SJCRH30 (cell line): ENCODE measurements at regions not wholly inside any gene's neighbourhood (a gene's known extent, or its start where the extent isn't known, plus 50 kb on each side); places are given as distances from the start of the nearest gene placed in this dataset.

Experiments
- DNase-seq, 2 experiments: peaks; one replicate each; pipeline ENCODE4 v3.0.0-alpha.2; 2015 to 2020
- H3K27ac ChIP-seq: fragments of 250-450 bp; sonication (Bioruptor Pico); 2 replicates; pipeline ENCODE4 v1.5.1; 2020; ENCODE audit warnings: mild to moderate bottlenecking, moderate library complexity
- H3K27me3 ChIP-seq: fragments of 250-450 bp; sonication (Bioruptor Pico); 2 replicates; pipeline ENCODE4 v1.5.1; 2020; ENCODE audit warnings: mild to moderate bottlenecking, moderate library complexity
- H3K36me3 ChIP-seq: fragments of 250-450 bp; sonication (Bioruptor Pico); 2 replicates; pipeline ENCODE4 v1.5.1; 2020; ENCODE audit warnings: mild to moderate bottlenecking, moderate library complexity
- H3K4me1 ChIP-seq: fragments of 250-450 bp; sonication (Bioruptor Pico); 2 replicates; pipeline ENCODE4 v1.5.1; 2020; ENCODE audit warnings: mild to moderate bottlenecking, moderate library complexity
- H3K4me3 ChIP-seq: fragments of 250-450 bp; sonication (Bioruptor Pico); 2 replicates; pipeline ENCODE4 v1.5.1; 2020; ENCODE audit warnings: mild to moderate bottlenecking, moderate library complexity
- H3K9me3 ChIP-seq: fragments of 250-450 bp; sonication (Bioruptor Pico); replicated peaks from 2 replicates; pipeline ENCODE4 v1.5.1; 2020; ENCODE audit warnings: mild to moderate bottlenecking, moderate library complexity

DNA sequence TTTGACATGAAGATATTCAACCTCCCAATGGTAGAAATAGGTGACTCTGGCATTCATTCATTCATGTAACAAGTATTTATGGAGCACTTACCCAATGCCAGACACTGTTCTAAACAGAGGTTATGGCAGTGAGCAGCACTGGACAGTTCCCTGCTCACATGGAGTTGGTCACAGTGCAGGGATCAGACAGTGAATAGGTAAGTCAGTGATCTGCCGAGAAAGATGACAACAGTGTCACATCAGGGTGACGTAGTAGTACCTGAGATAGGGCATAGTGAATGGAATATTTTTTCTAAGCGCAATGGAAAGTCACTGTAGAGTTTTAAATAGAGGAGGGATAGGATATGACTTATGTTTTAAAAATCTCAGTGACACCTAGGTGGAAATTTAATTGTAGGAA lies 791.4 kb upstream of the RBFOX1 start:
- Histone ChIP-seq H3K9me3 (no peaks in the 10 kb centered on the region), H3K27me3 (no peaks in the 10 kb centered on the region)

DNA sequence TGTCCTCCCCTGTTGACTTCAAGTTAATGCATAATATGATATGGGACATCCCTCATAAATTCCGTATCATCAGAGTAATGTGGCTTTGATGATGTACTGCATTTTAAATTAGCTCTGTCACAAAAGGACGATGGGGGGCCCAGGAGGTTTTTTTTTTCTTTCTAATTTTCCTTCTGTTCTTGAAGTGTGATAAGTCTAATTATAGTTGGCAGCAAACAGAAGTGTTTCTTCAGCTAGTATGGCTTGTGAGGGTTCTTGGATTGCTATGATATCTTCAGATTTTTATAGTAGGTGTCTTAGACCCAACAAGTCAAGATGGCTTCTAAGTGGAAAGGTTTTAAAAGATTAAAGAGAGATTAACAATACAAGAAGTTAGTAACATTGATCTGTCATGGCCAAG lies 796.2 kb upstream of the RBFOX1 start:
- Histone ChIP-seq H3K4me3 (no peak overlapping the region), H3K27ac (no peak overlapping the region), H3K27me3 (no peaks in the 10 kb centered on the region), H3K9me3 (no peaks in the 10 kb centered on the region), H3K36me3 (no peaks in the 10 kb centered on the region), H3K4me1 (no peaks in the 10 kb centered on the region)
- DNase-seq: no peak

More for the DNA sequence above, 791.4 kb upstream of the RBFOX1 start:
- Histone ChIP-seq H3K4me3 (no peak overlapping the region), H3K36me3 (no peaks in the 10 kb centered on the region), H3K4me1 (no peaks in the 10 kb centered on the region), H3K27ac (no peak overlapping the region)
- DNase-seq: no peak

DNA sequence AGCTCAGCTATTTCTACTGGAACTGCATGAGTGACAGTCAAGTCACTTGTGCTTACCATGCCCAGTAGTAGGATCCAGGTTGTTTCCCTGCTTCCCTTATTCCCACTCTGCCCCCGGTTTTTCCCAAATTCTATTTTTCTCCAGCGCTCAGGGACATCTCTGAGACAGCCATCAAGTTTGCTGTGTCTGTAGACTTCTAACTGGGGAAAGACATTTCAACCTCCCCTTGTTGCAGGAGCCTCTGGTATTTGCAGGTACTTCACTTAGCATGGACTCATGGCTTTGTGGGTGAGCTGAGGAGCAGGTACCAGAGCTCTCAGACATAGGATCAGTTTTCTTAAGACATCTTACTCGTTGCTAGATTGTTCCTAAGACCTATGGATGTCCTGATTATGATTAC lies 801.6 kb upstream of the RBFOX1 start:
- Histone ChIP-seq H3K36me3 (no peaks in the 10 kb centered on the region), H3K27ac (no peak overlapping the region), H3K4me1 (no peaks in the 10 kb centered on the region), H3K27me3 (no peaks in the 10 kb centered on the region), H3K9me3 (no peaks in the 10 kb centered on the region), H3K4me3 (no peak overlapping the region)
- no peak for DNase-seq

DNA sequence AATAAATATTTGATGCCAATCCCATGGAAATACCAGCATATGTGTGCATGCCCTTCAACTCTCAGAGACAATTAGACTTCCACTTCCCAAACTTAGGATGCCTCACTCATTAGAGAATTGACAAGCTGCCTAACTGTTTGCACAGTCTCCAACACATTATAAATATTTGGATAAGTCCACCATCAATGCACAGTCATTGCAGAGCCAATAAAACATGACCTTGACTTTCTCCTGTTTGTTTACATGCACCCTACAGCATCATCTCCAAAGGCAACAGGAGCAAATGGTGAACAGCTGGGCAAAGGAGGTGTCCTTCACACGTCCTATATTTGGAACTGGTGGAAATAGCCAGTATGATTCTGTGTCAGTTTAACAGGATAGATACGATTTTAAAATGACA lies 804.4 kb upstream of the RBFOX1 start:
- Histone ChIP-seq H3K27ac (no peak overlapping the region), H3K4me1 (no peaks in the 10 kb centered on the region), H3K36me3 (no peaks in the 10 kb centered on the region), H3K4me3 (no peak overlapping the region), H3K9me3 (no peaks in the 10 kb centered on the region), H3K27me3 (no peaks in the 10 kb centered on the region)
- DNase-seq: no peak

DNA sequence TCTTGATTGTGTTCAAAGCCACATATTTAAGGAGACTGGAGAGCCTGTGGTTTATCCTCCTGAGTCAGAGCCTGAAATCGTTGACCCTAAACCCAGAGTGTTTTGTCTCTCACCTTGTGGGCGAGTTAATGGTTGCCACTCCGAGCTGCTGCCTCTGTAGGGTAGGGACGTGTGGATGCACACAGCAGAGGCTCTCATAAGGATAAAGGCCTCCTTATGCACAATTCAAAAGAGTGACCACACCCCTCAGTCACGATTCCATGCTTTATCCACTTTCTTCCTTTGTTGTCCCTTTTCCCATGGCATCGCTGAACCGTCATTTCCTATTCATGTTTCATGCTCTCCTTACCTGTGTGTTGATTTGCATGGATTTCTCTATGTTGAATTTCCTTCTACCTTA lies 805.0 kb upstream of the RBFOX1 start:
- Histone ChIP-seq H3K27ac (no peak overlapping the region), H3K36me3 (no peaks in the 10 kb centered on the region), H3K4me1 (no peaks in the 10 kb centered on the region), H3K9me3 (no peaks in the 10 kb centered on the region), H3K4me3 (no peak overlapping the region), H3K27me3 (no peaks in the 10 kb centered on the region)
- DNase-seq: no peak

DNA sequence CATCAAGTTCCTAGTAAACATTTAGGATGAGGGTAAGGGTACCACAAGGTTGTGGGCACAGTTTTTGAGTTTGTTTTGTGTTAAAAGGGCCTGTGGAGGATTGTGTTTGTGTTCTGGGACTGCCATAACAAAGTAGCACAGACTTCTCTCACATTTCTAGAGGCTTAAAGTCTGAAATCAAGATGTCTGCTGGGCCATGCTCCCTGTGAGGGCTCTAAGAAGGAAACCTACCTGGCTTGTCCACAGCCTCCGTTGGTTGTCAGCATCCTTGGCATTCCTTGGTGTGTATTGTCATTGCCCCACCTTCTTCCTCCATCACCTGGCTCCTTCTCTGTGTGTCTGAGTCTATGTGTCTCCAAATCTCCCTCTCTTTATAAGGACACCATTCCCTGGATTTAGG lies 808.1 kb upstream of the RBFOX1 start:
- DNase-seq: no peak
- H3K27ac ChIP-seq: no peak overlapping the region
- no peak overlapping the region for H3K4me3 ChIP-seq
- H3K4me1 ChIP-seq: no peaks in the 10 kb centered on the region
- no peaks in the 10 kb centered on the region for H3K27me3 ChIP-seq
- H3K9me3 ChIP-seq: no peaks in the 10 kb centered on the region
- no peaks in the 10 kb centered on the region for H3K36me3 ChIP-seq

- no peak for DNase-seq
- Histone ChIP-seq H3K27me3 (no peaks in the 10 kb centered on the region), H3K4me3 (no peak overlapping the region), H3K9me3 (no peaks in the 10 kb centered on the region), H3K36me3 (no peaks in the 10 kb centered on the region), H3K27ac (no peak overlapping the region), H3K4me1 (no peaks in the 10 kb centered on the region)
Observed at GRCh38 chr16:6517020-6517720, 815.5 kb upstream of the RBFOX1 start.

DNA sequence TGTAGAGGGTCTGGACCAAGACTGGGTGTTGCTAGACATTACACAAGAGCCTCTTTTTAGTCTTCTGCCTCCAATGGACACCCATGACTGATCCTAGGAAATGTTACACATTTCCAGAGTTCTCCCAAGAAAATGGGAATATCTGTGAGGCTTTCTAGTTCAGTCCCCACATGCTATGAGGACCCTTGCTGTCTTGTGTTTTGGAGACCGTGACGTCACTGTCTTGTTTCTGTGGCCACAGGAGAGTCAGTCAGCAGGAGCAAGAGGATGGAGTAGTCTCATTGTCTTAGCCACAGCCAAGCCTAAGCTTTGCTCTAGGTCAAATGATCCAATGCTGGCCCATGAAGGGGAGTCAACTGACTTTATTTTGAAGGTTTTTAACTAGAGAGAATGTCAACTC lies 820.1 kb upstream of the RBFOX1 start:
- Histone ChIP-seq H3K4me3 (no peak overlapping the region), H3K27ac (no peak overlapping the region), H3K27me3 (no peaks in the 10 kb centered on the region), H3K4me1 (no peaks in the 10 kb centered on the region), H3K36me3 (no peaks in the 10 kb centered on the region), H3K9me3 (no peaks in the 10 kb centered on the region)
- no peak for DNase-seq

GRCh38 chr16:6510261-6510660 lies 822.4 kb upstream of the RBFOX1 start:
- Histone ChIP-seq H3K27me3 (no peaks in the 10 kb centered on the region), H3K4me1 (no peaks in the 10 kb centered on the region), H3K27ac (no peak overlapping the region)

GRCh38 chr16:6499413-6499812 lies 833.2 kb upstream of the RBFOX1 start:
- Histone ChIP-seq H3K27ac (no peak overlapping the region), H3K9me3 (no peaks in the 10 kb centered on the region), H3K36me3 (no peaks in the 10 kb centered on the region), H3K4me1 (no peaks in the 10 kb centered on the region), H3K27me3 (no peaks in the 10 kb centered on the region), H3K4me3 (no peak overlapping the region)
- DNase-seq: no peak

More at GRCh38 chr16:6510261-6510660, 822.4 kb upstream of the RBFOX1 start:
- no peak for DNase-seq
- H3K9me3 ChIP-seq: no peaks in the 10 kb centered on the region
- no peaks in the 10 kb centered on the region for H3K36me3 ChIP-seq
- H3K4me3 ChIP-seq: no peak overlapping the region

DNA sequence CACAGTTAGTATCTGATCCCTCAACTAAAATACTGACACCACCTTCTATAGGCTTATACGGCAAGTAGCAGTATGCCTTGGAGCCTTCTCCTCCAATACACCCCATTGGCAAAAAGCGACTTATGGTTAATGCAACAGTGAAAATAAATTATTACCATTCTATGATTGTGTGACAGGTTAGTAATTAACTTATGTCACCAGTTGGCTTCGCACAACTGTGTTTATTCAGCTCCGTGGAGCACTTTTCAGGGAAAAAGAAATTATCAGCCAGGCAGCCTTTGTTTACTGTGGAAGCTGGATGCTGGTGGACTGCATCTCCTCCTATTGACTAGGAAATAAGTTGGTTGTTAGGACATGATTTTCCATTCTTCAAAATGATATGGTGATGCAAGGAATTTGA lies 833.8 kb upstream of the RBFOX1 start:
- DNase-seq: no peak
- no peaks in the 10 kb centered on the region for H3K4me1 ChIP-seq
- no peaks in the 10 kb centered on the region for H3K27me3 ChIP-seq
- no peaks in the 10 kb centered on the region for H3K9me3 ChIP-seq
- no peak overlapping the region for H3K4me3 ChIP-seq
- no peaks in the 10 kb centered on the region for H3K36me3 ChIP-seq
- H3K27ac ChIP-seq: no peak overlapping the region

GRCh38 chr16:6496996-6497395 lies 835.6 kb upstream of the RBFOX1 start:
- DNase-seq: no peak

DNA sequence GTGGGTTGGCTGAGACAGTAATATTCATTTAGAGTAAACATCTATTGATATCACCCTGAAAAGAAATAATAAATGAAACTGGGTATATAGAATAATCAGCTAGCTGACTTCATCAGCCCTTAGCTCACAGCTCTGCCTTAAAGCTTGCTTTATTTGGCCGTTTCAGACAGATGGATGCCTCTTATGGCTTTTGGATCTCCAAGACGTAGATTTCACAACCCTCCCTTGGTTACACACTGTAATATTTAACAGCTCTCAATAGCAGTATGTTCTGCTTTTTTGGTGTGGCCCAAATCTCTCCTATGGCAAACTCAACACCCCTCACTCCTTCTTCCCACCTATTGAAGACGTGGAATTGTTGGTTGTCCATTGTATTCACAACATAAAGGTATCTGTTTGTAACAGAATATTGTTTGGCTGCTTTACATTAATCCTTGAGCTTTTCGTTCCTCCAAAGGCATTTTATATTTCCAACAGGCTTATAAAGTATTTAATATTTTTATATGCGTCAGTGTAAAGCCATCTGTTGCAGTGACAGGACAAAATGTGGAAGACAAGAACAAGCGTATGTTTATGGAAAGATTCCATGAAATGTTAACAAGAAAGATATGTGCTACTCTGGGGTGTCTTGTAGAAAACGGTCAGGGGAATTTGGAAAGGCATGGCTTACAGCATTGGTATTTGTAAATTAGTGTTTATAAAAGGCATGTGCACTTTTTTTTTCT lies 837.0 kb upstream of the RBFOX1 start:
- DNase-seq: no peak
- no peak overlapping the region for H3K27ac ChIP-seq
- no peak overlapping the region for H3K4me3 ChIP-seq
- H3K9me3 ChIP-seq: no peaks in the 10 kb centered on the region
- no peaks in the 10 kb centered on the region for H3K36me3 ChIP-seq
- H3K27me3 ChIP-seq: no peaks in the 10 kb centered on the region
- no peaks in the 10 kb centered on the region for H3K4me1 ChIP-seq

More at GRCh38 chr16:6496996-6497395, 835.6 kb upstream of the RBFOX1 start:
- Histone ChIP-seq H3K27ac (no peak overlapping the region), H3K27me3 (no peaks in the 10 kb centered on the region), H3K4me3 (no peak overlapping the region), H3K4me1 (no peaks in the 10 kb centered on the region), H3K36me3 (no peaks in the 10 kb centered on the region), H3K9me3 (no peaks in the 10 kb centered on the region)

- DNase-seq: no peak
- no peaks in the 10 kb centered on the region for H3K9me3 ChIP-seq
- no peaks in the 10 kb centered on the region for H3K36me3 ChIP-seq
- H3K4me1 ChIP-seq: no peaks in the 10 kb centered on the region
- H3K27ac ChIP-seq: no peak overlapping the region
- H3K27me3 ChIP-seq: no peaks in the 10 kb centered on the region
- no peak overlapping the region for H3K4me3 ChIP-seq
Observed at GRCh38 chr16:6494716-6495115, 837.9 kb upstream of the RBFOX1 start.

DNA sequence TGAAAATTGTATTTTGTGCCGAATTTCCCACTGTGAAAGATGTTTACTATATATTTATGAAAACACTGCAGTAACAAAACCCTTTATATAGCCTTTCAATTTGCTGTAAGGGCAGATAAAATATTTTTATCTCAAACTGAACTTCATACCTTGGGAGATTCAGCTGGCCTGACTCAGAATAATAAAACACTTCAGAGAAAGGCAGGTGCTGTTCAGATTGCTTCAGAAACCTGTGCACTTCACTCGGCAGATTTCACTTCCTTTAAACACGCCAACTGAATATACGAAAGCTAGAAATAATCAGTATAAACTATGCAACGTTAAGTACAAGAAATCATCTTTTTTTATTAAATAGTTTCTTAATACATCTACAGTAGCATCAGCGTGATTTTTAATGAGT lies 839.1 kb upstream of the RBFOX1 start:
- Histone ChIP-seq H3K4me3 (no peak overlapping the region), H3K27me3 (no peaks in the 10 kb centered on the region), H3K4me1 (no peaks in the 10 kb centered on the region), H3K9me3 (no peaks in the 10 kb centered on the region), H3K36me3 (no peaks in the 10 kb centered on the region), H3K27ac (no peak overlapping the region)
- no peak for DNase-seq

DNA sequence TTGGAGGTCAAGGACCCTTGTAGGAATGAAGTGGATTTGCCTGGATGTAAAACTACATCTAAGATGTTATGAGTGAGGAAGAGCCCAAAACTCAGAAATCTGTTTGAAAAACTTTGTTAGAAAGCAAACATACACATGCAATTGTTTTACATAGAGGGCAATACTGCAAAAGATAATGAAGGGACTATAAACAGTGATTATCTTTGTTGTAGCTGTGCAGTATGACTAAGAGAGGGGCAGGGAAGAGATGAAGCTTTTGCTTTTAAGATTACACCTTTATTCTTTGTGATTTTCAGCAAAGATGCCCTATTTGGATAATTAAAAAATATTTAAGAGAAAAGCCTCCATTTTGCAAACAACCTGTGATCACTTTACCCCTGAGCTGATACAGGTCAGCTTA lies 839.9 kb upstream of the RBFOX1 start:
- H3K4me1 ChIP-seq: no peaks in the 10 kb centered on the region
- no peak for DNase-seq
- H3K9me3 ChIP-seq: no peaks in the 10 kb centered on the region
- H3K27me3 ChIP-seq: no peaks in the 10 kb centered on the region
- no peak overlapping the region for H3K4me3 ChIP-seq
- no peak overlapping the region for H3K27ac ChIP-seq
- no peaks in the 10 kb centered on the region for H3K36me3 ChIP-seq
